SU-DHL-6 (cell line): ENCODE measurements at regions not wholly inside any gene's neighbourhood (a gene's known extent, or its start where the extent isn't known, plus 50 kb on each side); places are given as distances from the start of the nearest gene placed in this dataset.

ENCODE experiments used
- H2AFZ ChIP-seq: fragments of 200-600 bp; sonication (generic); 2 replicates; pipeline ENCODE4 v1.6.1; 2014; ENCODE audit warnings: low read depth, mild to moderate bottlenecking, moderate library complexity, mixed read lengths, antibody characterized with exemption, low read length; ENCODE audit not compliant: severe bottlenecking
- H3F3A ChIP-seq: fragments of 200-600 bp; shearing (Covaris generic); 2 replicates; pipeline ENCODE4 v1.6.0; 2016; ENCODE audit warnings: antibody characterized with exemption, mild to moderate bottlenecking; ENCODE audit not compliant: insufficient read depth
- H3K27ac ChIP-seq: fragments of 200-600 bp; sonication (generic); 2 replicates; pipeline ENCODE4 v1.5.1; 2016; ENCODE audit warnings: low read depth, mild to moderate bottlenecking, low read length, moderate library complexity, mixed read lengths
- H3K27me3 ChIP-seq: fragments of 200-600 bp; sonication (generic), shearing (Covaris generic); 2 replicates; pipeline ENCODE4 v1.6.0; 2014; ENCODE audit warnings: mild to moderate bottlenecking, low read length
- H3K36me3 ChIP-seq: fragments of 200-600 bp; sonication (generic); 2 replicates; pipeline ENCODE4 v1.6.1; 2014; ENCODE audit warnings: mild to moderate bottlenecking, low read length, mixed read lengths
- H3K4me2 ChIP-seq: fragments of 300-600, 200-600 bp; shearing (Covaris generic), sonication (generic); 2 replicates; pipeline ENCODE4 v1.6.0; 2014; ENCODE audit warnings: low read length, low read depth, mild to moderate bottlenecking; ENCODE audit not compliant: poor library complexity, severe bottlenecking
- H3K4me3 ChIP-seq: fragments of 200-600 bp; sonication (generic); 2 replicates; pipeline ENCODE4 v1.5.1; 2014; ENCODE audit warnings: antibody characterized with exemption, low read length, mild to moderate bottlenecking, mixed read lengths; ENCODE audit not compliant: insufficient read depth, poor library complexity, severe bottlenecking
- H3K79me2 ChIP-seq: fragments of 200-600 bp; sonication (generic); 2 replicates; pipeline ENCODE4 v1.6.1; 2014; ENCODE audit warnings: mild to moderate bottlenecking, low read length, moderate library complexity; ENCODE audit not compliant: insufficient read depth
- H3K9ac ChIP-seq: fragments of 200-600 bp; sonication (generic); 2 replicates; pipeline ENCODE4 v1.7.0; 2014; ENCODE audit warnings: mild to moderate bottlenecking, low read length
- H3K9me2 ChIP-seq: fragments of 200-600 bp; sonication (generic); replicated peaks from 2 replicates; pipeline ENCODE4 v1.6.1; 2014; ENCODE audit warnings: low read length; ENCODE audit not compliant: insufficient read depth
- H3K9me3 ChIP-seq: fragments of 200-600 bp; sonication (generic); 2 replicates; pipeline ENCODE4 v1.6.1; 2014; ENCODE audit warnings: low read length, mixed read lengths; ENCODE audit not compliant: insufficient read depth
- H4K20me1 ChIP-seq: fragments of 200-600 bp; sonication (generic); 2 replicates; pipeline ENCODE4 v1.6.1; 2014; ENCODE audit warnings: low read depth, mild to moderate bottlenecking, antibody characterized with exemption, low read length, moderate library complexity, mixed read lengths
- EZH2phosphoT487 ChIP-seq: fragments of 200-600 bp; sonication (generic), shearing (Covaris generic); conservative IDR thresholded peaks from 2 replicates; pipeline ENCODE4 v1.6.1; 2018; ENCODE audit warnings: mild to moderate bottlenecking, antibody characterized with exemption, low read length, moderate library complexity, mixed read lengths
- TF ChIP-seq, protein P1 (sequence below): fragments of 200-600 bp; sonication (generic); IDR thresholded peaks from one replicate; pipeline ENCODE4 v1.5.1; 2017; ENCODE audit warnings: antibody characterized with exemption, mild to moderate bottlenecking, low read length, moderate library complexity; ENCODE audit not compliant: insufficient read depth, poor library complexity, severe bottlenecking

DNA sequence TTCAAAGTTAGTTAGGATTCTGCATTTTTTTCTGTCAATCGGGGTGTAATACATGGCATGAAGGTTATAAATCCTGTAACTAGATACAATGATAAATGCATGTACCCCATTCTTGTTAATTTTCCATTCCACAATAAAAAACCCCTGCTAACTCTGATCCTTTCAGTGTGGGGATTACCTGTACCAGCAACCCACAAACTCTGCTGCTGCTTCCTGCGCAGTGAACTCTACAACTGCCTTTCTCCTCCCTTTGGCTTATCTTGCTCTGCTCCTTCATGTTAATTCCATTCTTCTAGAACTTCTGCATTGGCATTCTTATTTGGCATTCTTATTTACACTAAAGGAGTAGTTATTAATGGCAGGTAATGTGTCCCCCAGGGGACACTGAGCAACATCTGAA, 273.1 kb downstream of the KLF12 start:
- Histone ChIP-seq H3F3A (no peaks in the 10 kb centered on the region), H3K79me2 (no peaks in the 10 kb centered on the region), H4K20me1 (no peaks in the 10 kb centered on the region), H3K4me3 (no peak overlapping the region), H3K9me2 (no peaks in the 10 kb centered on the region), H3K27me3 (no peaks in the 10 kb centered on the region), H2AFZ (no peak overlapping the region), H3K9me3 (no peaks in the 10 kb centered on the region), H3K4me2 (no peak overlapping the region), H3K36me3 (no peaks in the 10 kb centered on the region), H3K27ac (no peak overlapping the region), H3K9ac (no peak overlapping the region)
- TF ChIP-seq, protein P1, sequence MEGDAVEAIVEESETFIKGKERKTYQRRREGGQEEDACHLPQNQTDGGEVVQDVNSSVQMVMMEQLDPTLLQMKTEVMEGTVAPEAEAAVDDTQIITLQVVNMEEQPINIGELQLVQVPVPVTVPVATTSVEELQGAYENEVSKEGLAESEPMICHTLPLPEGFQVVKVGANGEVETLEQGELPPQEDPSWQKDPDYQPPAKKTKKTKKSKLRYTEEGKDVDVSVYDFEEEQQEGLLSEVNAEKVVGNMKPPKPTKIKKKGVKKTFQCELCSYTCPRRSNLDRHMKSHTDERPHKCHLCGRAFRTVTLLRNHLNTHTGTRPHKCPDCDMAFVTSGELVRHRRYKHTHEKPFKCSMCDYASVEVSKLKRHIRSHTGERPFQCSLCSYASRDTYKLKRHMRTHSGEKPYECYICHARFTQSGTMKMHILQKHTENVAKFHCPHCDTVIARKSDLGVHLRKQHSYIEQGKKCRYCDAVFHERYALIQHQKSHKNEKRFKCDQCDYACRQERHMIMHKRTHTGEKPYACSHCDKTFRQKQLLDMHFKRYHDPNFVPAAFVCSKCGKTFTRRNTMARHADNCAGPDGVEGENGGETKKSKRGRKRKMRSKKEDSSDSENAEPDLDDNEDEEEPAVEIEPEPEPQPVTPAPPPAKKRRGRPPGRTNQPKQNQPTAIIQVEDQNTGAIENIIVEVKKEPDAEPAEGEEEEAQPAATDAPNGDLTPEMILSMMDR = no peak
- TF ChIP-seq EZH2phosphoT487 = no peak

- Histone ChIP-seq H2AFZ (no peak overlapping the region), H3K9me2 (no peaks in the 10 kb centered on the region), H4K20me1 (no peaks in the 10 kb centered on the region), H3K4me2 (no peak overlapping the region), H3K27me3 (no peaks in the 10 kb centered on the region), H3F3A (no peaks in the 10 kb centered on the region), H3K9me3 (no peaks in the 10 kb centered on the region), H3K27ac (no peak overlapping the region), H3K79me2 (no peaks in the 10 kb centered on the region), H3K9ac (no peak overlapping the region), H3K4me3 (no peak overlapping the region), H3K36me3 (no peaks in the 10 kb centered on the region)
- TF ChIP-seq, protein P1 = no peak
- TF ChIP-seq EZH2phosphoT487 = no peak
These were observed 273.7 kb downstream of the KLF12 start for GRCh38 chr13:73860501-73860900.

DNA sequence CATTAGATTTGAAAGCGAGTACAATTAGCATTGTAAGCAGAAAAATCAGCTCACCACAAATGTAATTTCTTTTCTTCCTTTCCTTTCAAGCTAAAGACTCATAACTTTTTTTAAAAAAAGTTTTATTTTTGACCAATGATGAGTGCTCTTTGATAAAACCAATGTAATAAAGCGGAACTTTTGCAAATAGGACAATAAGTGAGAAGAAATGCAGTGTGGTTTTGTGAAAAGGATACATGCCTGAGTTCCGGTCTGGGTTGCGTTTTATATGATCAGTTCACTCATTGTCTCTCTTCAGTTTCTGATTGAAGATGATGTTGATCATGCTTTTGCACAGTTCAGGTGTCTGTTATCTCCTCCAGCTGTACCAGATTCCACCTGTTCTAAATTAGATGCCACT, 274.4 kb downstream of the KLF12 start:
- Histone ChIP-seq H3K4me2 (no peak overlapping the region), H3K9ac (no peak overlapping the region), H3F3A (no peaks in the 10 kb centered on the region), H3K79me2 (no peaks in the 10 kb centered on the region), H3K9me2 (no peaks in the 10 kb centered on the region), H4K20me1 (no peaks in the 10 kb centered on the region), H3K9me3 (no peaks in the 10 kb centered on the region), H3K27me3 (no peaks in the 10 kb centered on the region), H3K27ac (no peak overlapping the region), H3K36me3 (no peaks in the 10 kb centered on the region), H3K4me3 (no peak overlapping the region), H2AFZ (no peak overlapping the region)
- TF ChIP-seq, protein P1 = no peak
- no peak for TF ChIP-seq EZH2phosphoT487

DNA sequence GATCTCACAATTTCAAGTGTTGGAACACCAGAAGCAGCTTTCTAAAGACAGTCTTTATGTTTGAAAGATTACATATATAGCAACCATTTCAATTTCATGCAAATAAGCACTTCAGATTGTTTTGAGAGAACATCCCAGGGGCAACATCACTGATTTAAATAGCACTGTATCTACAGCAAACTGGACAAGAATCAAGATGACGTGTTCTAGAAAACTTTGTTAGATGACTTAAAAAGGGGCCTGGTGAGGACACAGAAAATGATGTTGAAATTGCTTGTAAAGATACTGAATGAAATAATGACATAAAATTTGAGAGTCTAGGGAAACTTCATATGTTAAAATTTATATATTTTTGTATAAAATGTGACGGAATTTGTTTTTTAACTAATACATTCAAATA, 277.1 kb downstream of the KLF12 start:
- H2AFZ ChIP-seq = no peak overlapping the region
- H3K9ac ChIP-seq = no peak overlapping the region
- no peak overlapping the region for H3K4me3 ChIP-seq
- no peak overlapping the region for H3K27ac ChIP-seq
- H3K9me2 ChIP-seq = no peaks in the 10 kb centered on the region
- no peaks in the 10 kb centered on the region for H3K9me3 ChIP-seq
- H3K36me3 ChIP-seq = no peaks in the 10 kb centered on the region
- H3F3A ChIP-seq = no peaks in the 10 kb centered on the region
- no peaks in the 10 kb centered on the region for H3K79me2 ChIP-seq
- no peak overlapping the region for H3K4me2 ChIP-seq
- TF ChIP-seq, protein P1 = no peak
- no peaks in the 10 kb centered on the region for H3K27me3 ChIP-seq
- no peaks in the 10 kb centered on the region for H4K20me1 ChIP-seq
